Ishikawa (cell line): ENCODE measurements at regions not wholly inside any gene's neighbourhood (a gene's known extent, or its start where the extent isn't known, plus 50 kb on each side); places are given as distances from the start of the nearest gene placed in this dataset.

Source experiments
- EGR1 ChIP-seq: IDR thresholded peaks from 2 replicates; pipeline ENCODE4 v1.6.1; 2012
- EP300 ChIP-seq: IDR thresholded peaks from 2 replicates; pipeline ENCODE4 v1.6.1; 2012; ENCODE audit warnings: borderline replicate concordance
- FOXM1 ChIP-seq: IDR thresholded peaks from 2 replicates; pipeline ENCODE4 v1.6.1; 2012; ENCODE audit warnings: low read depth, borderline replicate concordance
- YY1 ChIP-seq: IDR thresholded peaks from 2 replicates; pipeline ENCODE4 v1.6.1; 2012; ENCODE audit warnings: low read depth
- ZBTB7A ChIP-seq: IDR thresholded peaks from 2 replicates; pipeline ENCODE4 v1.6.1; 2012; ENCODE audit warnings: low read depth

DNA sequence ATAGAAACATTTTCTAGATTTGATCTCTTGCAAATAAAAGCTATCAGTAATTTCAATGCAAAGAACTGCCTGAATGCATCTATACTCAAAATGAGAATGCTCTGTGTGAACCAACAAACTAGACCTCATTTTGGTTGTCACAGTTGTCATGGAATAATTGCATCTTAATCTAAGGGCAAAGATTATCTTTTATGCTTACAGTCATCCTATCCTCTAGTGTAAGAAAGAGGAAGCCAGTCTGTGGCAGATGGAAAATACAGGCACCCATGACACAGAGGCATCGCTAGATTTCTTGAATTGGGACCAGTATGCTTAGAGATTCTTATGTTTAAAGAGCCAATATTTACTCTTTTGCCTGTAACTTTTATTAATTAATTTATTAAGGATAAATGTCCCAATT, 95.0 kb downstream of the MACIR start:
- TF ChIP-seq FOXM1 (no peak), EGR1 (no peak), ZBTB7A (no peak), YY1 (no peak), EP300 (no peak)
